GM18870 (cell line): ENCODE measurements at regions not wholly inside any gene's neighbourhood (a gene's known extent, or its start where the extent isn't known, plus 50 kb on each side); places are given as distances from the start of the nearest gene placed in this dataset.

Source experiments
- ATAC-seq: cut with Tn5 transposase; IDR thresholded peaks from one replicate; pipeline ENCODE4 v1.9.1; 2021; ENCODE audit warnings: moderate library complexity; ENCODE audit not compliant: unreplicated experiment

DNA sequence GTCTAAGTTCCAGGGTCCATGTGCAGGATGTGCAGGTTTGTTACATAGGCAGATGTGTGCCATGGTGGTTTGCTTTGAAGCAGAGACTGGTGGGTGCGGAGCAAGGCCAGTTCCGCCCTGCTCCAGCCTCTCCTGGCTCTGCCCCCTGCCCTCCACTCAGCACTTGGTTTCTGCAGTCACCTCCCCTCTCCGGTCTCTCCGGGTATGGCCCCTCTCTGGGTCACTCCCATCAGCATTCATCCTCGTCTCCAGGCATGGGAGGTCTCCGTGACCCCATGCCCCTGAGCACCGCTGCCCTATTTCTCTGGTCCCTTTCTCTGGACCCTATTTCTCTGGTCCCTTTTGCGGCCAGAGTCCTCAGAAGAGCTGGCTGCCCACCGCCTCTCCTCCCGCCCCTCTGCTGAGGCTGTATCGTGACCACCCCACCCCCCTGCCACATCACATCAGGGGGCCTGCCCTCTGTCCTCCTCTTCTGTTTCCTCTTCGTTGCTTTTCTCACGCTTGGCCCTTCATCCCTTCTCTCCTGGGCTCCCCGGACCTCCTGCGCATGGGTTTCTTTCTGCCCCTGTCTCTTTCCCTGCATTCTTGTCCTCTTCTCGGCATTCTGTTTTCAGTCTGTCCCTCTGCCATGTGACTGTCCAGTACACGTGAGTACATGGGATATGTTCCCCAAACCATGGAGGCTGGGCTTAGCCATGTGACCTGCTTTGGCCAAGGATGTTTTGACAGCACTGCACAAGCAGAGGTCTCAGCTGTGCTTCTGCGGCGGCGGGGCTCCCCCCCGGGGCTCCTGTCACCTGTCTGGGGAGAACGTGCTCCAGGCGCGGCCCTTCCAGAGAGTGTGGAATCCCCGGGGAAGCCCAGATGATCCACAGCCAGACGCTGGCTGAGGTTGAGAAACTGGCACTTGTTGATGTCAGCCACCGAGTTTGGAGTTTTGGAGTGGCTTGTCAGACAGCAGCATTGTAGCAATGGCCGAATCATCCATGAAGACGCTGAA lies 54.4 kb upstream of the C1orf174 start:
- ATAC-seq = no peak

DNA sequence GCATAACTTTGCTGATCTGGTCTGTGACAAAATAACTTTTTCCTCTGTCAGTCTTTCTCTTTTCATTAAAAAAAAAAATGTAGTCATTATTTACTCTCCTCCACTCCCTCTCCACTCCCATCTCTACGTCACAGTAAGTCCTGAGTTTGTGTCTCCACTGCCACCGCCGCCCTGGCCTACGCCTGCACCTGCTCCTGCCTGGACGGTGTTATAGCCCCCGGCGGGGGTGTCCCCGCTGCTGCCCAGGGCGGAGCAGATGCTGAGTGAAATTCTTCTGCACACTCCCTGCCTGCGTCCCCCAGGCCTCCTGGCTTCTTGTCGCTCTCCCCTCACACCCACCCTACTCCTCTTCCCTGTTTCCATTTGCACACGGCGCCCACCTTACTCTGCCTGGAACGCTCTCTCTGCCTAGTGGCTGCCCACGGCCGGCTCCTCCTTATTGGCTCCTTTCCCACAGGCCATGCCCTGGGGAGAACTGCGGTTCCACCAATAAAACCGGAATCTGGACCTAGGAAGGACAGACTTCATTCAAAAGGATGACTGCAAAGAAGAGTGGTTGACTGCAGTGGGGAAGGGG lies 55.2 kb upstream of the C1orf174 start:
- no peak for ATAC-seq

DNA sequence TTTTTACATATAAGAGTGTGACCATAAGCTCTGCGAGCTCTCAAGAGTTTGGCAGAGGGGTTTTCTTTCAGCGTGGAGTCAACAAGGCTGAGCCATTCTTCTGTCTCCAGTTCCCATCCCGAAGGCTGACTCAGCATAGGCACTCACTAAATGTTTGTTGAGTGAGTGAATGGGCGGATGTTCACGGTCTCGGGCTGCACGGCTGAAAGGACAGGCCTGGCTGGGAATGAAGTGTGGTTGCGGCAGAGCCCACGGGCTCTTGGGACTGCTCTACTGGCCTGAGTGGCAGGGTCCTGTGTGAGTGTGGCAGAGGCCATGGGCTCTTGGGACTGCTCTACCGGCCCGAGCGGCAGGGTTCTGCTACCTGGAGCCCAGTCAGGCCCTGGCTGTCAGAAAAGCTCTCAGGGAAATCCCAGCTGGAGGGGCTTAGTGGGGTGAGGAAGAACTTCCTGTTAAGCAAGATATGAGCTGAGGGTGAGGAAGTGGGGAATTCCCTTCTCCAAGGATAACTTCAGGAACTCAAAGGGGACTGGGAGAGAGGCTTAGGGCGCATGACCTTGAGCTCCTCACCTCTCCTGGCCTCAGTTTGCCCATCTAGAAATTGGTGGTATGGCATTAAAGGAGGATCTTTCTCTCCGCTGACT lies 56.6 kb upstream of the C1orf174 start:
- ATAC-seq = no peak

DNA sequence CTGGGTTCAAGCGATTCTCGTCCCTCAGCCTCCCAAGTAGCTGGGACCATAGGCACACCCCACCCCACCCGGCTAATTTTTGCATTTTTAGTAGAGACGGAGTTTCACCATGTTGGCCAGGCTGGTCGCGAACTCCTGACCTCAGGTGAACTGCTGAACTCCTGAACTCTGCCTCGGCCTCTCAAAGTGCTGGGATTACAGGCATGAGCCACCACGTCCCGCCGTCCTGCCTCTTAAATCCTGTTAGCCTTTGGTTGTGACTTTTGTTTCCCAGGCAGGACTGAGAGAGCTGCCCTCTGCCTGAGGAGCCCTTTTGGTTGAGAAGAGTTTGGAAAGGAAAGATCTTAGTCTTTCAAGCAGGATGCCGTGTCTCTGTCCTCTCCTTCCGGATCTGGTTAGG lies 59.3 kb upstream of the C1orf174 start:
- no peak for ATAC-seq

DNA sequence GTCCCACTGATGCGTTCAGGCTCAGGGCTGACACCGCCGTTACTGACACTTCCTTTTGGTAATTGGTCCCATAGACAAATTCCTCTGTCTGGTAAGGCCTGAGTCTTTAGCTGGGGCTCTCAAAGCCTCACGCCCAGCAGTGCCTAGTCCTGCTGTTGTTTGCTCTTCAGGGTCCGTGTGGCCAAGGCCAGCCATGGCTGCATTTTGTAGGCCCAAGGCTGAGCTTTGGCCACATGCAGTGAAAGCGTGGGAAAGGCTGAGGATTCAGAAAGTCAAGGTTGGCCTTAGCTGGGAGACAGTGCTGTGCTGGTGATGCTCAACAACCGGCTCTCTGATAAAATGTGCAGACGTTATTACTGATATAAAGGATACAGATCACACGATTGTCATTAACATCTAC lies 63.5 kb upstream of the C1orf174 start:
- ATAC-seq = no peak

DNA sequence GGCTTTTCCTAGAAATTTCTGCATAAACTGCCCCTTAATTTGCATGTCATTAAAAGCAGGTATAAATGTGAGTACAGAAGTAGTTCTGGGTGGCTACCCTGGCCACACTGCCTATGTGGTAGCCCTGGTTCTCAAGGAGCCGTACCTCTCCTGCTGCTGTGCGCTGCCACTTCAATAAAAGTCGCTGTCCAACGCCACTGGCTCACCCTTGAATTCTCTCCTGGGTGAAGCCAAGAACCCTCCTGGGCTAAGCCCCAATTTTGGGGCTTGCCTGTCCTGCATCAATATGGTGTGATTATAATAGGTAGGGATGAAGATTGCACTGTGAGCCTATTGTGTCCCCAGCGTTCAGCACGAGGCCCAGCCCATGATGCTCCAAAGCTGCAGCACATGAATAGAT lies 65.6 kb upstream of the C1orf174 start:
- ATAC-seq = no peak

DNA sequence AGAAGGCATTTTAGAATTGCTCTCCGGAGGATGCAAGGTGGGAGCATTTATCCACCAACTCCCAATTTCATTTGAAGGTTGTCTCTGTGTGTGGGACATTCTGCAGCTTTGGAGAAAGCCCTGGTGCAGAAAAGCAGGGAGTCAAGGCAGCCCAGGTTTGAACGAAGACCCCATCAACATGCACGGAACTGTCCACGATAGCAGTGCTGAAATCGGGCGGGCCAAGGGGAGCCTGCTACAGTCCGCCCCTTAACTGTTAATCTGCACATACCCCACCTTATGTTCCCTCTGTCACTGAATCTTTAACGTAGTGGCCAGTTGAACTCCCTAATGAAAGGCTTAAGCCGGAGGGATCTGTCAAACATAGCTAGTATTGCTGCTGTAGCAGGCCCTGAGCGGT lies 68.8 kb upstream of the C1orf174 start:
- ATAC-seq = no peak

DNA sequence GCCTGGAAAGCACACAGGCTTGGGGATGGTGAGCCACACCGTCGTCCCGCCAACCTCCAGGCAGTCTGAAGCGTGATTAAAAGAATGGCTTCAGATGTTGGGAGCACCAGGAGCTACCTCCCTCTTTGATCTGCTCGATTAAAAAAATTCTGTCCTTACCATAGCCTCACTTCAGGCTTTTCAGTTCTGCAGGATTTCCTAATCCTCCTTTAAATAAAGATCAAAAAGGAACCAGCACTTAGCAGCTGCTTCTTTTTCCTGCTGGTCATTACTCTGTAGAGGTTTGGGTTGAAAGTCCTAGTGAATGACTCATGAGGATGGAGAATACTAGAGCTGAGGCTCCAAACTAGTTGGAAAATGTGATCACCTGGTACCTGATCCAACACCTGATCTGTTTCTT lies 71.9 kb upstream of the C1orf174 start:
- no peak for ATAC-seq

DNA sequence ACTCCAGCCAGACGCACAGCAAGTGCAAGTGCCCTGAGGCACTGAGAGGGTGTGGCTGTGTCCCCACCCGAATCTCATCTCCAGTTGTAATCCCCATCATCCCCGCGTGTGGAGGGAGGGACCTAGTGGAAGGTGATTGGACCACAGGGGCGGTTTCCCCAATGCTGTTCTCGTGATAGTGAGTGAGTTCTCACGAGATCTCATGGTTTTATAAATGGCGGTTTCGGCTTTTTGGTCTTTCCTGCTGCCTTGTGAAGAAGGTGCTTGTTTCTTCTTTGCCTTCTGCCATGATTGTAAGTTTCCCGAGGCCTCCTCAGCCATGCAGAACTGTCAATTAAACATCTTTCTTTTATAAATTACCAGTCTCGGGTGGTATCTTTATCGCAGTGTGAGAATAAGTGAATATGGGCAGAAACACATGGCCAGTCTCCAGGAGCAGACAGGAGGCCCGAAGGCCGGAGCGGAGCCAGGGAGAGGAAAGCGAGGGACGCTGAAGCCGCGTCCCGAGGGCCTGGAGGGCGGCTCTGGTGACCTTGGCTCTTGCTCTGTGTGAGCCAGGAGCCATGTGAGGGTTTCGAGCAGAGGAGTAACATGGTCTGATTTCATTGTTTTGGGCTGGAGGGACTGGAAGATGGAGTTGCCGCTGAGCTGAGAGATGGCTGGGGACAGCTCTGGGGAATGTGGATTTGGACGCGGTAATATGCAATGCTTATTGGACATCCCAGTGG lies 76.0 kb upstream of the C1orf174 start:
- no peak for ATAC-seq

DNA sequence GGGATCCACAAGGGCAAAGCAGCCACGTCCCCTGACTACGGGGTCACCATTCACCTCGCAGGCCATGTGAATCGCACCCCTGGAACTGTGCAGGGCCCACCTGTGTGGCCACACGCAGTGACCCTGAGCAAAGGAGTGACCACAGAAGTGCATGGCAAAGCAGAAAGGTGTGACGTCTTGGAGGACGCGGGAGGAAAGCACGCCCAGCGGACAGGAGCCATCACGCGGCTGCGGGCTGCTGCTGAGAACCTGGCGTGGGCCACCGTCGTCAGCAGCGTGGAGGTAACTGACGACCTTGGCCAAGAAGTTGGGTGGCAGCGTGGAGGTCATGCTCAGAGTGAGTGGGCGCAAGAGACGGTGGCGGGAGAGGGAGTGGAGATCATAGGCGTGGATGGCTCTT lies 76.7 kb upstream of the C1orf174 start:
- no peak for ATAC-seq

DNA sequence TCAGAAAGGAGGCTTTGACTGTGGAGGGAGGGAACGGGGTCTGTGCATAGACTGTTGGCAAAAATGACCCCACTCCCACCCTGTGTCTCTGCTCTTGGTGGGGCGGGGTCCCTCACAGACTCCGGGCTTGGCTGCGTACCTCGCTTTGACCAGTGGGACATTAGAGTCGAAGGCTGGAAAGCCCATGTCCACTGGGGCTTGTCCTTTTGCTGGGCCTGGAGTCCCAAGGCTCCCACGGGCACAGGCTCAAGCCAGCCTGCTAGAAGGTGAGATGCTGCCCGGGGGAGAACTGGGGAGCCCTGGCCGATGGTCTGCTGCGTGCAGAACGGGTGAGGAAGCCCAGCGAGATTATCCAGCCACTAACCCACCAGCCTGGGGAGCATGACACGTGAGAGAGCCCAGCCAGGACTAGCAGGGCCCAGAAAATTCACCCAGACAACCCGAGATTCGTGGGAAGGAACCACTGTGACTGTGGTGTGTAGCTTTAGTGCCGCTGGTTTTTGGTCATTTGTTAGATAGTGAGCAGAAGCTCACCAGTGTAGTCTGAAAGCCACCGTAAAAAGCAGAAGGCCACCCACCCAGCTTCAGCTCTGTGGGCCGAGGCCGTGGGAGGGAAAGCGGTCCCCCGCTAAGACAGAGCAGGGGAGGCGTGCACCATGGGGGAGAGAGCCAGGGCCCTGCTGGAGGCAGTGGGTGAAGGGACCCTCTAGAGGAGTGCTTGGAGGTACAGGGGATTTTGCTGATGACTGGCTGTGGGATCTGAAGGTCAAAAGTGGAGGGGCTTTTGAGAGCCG lies 78.3 kb upstream of the C1orf174 start:
- no peak for ATAC-seq

DNA sequence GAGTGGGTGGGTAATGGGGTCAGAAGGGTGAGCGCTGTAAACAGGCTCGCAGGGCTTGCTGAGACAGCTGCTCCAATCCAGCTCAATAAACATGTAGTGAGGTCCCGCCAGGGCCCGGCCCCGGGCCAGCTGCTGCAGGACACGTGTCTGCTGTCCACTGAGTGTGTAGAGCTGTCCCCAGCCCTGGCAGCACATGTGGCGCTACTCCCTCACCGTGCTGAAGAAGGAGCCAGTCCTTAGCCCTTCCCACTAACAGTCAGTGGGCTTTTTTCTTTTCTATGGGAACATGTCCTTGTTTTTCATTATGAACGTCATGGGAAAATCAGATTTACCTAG lies 78.9 kb upstream of the C1orf174 start:
- no peak for ATAC-seq

DNA sequence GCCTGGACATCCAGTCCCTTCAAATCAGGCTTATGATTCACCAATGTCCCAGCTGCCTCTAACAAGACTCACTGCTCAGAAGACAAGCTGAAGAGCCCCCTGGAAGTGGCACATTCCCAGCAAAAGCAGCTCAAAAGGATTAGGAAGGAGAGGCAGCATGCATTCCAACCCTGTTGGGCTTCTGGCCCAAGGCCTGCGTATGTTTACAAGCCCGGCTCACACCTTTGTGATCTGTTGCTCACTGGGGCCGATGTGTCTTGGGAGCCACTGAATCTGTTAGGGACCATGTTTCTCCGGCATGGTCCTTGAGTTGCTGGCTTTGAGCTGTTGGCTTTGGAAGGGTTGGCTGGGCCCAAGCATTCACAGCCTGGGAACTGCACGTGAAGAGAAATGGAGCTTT lies 81.2 kb upstream of the C1orf174 start:
- no peak for ATAC-seq

DNA sequence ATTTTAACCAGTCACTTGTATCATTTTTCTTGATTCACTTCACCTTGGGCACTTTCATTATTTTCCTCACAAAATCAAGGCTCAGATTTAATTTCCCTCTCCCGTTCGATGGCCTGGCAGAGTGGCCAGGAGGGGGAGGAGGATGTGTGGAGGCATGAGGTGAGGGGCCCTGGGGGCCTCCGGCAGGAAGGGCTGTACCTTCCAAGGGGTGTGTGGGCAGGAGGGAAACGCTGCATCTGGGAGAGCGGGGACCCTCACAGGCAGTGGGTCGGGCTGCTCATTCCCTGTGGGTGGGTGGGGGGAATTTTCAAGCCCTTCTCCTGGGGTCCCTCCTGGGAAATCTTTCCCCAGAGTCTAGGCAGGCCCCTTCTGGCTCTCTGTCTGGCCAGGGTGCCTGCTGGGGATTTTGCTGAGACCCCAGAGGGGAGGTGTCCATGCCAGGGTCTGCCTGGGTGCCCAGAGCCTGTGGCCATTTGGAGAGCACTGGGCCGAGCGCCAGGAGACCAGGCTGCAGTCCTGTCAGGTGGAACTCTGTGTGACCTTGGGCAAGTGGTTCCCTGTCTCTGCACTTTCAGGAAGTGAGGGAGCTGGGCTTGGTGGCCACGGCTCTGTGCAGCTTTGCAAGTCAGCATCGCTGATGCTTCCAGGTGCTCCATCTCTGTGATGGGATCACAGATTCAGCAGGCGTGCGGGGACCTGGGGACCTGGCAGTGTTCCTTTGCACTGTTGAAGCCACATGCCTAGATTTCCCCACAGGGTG lies 81.9 kb upstream of the C1orf174 start:
- no peak for ATAC-seq

DNA sequence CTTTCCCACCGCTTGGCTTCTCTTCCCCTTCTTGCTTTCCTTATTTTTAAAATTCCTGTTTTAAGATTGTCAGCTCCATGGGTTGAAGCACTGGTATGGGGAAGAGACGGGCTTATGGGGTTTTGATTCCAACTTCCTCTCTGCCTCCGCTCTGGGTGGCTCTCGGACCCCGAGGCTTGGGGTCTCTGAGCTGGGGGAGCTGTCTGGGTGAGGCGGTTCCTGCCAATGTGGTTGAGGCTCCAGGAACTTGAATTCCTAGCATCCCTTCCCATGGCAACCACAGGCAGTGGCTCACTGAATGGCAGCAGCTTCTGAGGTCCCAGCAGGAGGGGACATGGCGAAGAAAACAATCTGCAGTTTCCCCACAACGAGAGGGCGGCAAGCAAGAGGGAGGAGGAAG lies 83.1 kb upstream of the C1orf174 start:
- no peak for ATAC-seq

DNA sequence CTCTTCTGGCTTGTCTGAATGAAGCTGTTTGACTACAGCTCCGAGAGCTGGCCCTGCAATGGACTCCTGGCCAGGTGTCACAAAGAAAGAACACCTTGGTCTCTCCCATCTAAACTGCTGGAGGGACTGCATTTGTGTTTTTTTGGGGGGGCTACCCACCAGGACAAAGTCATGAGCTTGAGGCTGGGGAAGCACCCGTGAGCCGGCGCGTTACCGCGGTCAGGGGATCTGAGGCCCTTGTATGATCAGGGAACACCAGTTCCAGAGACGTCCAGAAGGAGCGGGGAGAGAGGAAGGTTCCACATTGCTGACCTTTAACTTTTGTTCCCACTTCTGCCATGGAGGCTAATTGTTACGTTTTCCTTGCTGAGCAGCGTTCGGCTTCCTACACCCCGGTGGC lies 84.5 kb upstream of the C1orf174 start:
- no peak for ATAC-seq

DNA sequence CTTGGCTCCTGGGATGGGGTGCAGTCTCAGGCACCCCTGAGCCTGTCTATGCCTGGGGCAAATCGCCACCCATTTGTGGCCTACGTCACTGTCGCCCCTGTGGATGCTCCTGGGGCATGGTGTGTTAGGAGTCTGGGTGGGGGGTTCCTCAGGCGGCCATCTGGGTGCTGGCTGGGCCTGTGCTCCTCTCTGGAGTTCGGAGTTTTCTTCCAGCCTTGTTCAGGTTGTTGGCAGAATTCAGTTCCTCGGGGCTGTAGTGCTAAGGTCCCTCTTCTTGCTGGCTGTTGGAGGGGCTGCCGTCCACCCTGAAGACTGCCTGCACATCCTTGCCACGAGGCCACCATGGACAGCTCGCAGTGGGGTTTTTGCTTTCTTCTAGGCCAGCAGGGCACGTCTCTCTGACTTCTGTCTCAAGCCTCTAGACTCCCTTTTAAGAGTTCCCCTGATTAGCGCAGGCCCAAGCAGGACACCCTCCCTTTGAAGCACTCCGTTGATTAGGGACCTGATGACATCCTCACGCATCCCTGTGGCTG lies 86.7 kb upstream of the C1orf174 start:
- ATAC-seq = no peak

DNA sequence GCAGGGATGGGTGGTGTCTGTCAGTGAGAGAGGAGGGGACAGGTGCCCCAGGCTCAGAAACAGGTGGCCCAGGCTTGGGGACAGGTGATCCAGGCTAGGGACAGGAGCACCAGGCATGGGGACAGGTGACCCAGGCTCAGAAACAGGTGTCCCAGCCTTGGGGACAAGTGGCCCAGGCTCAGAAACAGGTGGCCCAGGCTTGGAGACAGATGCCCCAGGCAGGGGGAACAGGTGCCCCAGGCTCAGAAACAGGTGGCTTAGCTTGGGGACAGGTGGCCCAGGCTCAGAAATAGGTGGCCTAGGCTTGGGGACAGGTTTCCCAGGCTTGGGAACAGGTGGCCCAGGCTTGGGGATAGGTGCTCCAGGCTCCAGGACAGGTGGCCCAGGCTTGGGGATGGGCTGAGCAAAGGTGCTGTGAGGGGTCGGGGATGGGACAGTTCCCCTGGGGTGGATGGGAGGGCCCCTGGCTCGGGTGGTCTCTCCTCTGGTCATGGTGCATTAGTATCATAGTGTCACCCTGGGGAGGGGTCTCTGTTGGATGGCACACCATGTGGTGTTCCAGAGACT lies 87.7 kb upstream of the C1orf174 start:
- ATAC-seq = no peak

DNA sequence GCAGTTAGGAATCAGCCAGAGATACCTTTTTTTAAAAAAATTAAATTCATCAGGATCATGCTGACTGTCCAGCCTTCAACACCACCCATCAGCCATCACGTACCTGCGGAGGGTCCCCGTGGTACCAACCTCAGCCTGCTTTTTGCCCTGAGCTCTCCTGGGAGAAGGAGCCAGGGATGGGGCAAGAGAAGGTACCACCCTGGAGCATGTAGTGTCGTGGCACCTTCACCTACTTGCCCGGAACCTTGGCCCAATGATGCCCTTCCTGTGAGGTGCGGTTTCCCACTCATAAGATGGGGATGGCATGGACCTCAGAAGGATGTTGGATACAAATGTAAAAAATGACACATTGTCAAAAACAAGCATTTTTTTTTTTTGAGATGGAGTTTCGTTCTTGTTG lies 88.4 kb upstream of the C1orf174 start:
- ATAC-seq = no peak
